Pancreas (tissue), 10 donors: ENCODE measurements at regions not wholly inside any gene's neighbourhood (a gene's known extent, or its start where the extent isn't known, plus 50 kb on each side); places are given as distances from the start of the nearest gene placed in this dataset.
A peak's percentile ranks its signal among the peaks of the same experiment; 100 is the strongest.

ENCODE experiments used
- ATAC-seq, 4 donors: fragments of 200-7000 bp; cut with Tn5 transposase; one replicate each; pipeline versions ENCODE4 v1.8.0 to v1.9.1; 2020; ENCODE audit warnings: mild to moderate bottlenecking in 4 of 4, moderate library complexity in 4 of 4
- DNase-seq, 6 donors: peaks; one replicate each; pipeline ENCODE4 v3.0.0-alpha.2; 2020
- FAIRE-seq: peaks from 2 replicates; lab custom pipeline; 2012; peaks lifted over from hg19 to GRCh38; lab: Jason Lieb, UNC
- H3K27ac ChIP-seq, 4 donors: fragments of 200-600 bp; sonication (generic); 1 replicate in 3 of 4; 2 replicates in 1 of 4; pipeline versions ENCODE4 v1.5.0 to v1.8.0; 2020
- H3K27me3 ChIP-seq, 4 donors: fragments of 200-600 bp; one replicate each; pipeline ENCODE4 v1.8.0; 2021
- H3K36me3 ChIP-seq, 3 donors: fragments of 200-600 bp; sonication (generic) in 1 of 3; one replicate each; pipeline versions ENCODE4 v1.5.0 to v1.8.0; 2020 to 2021
- H3K4me1 ChIP-seq, 3 donors: fragments of 200-600 bp; one replicate each; pipeline ENCODE4 v1.8.0; 2021
- H3K4me3 ChIP-seq, 4 donors: fragments of 200-600 bp; sonication (generic) in 2 of 4; one replicate each; pipeline versions ENCODE4 v1.5.0 to v1.8.0; 2020 to 2021
- H3K9me3 ChIP-seq, 4 donors: fragments of 200-600 bp; one replicate each; pipeline ENCODE4 v1.8.0; 2021
- CTCF ChIP-seq, 4 donors: fragments of 200-600 bp; sonication (generic) in 3 of 4; IDR thresholded peaks; one replicate each; pipeline versions ENCODE4 v1.5.0 to v1.8.0; 2021; ENCODE audit warnings: antibody characterized with exemption in 4 of 4
- WGBS, 2 donors: extraction: QIAGEN DNeasy Blood & Tissue Kit; methylation state at CpG; one replicate each; pipeline ENCODE4 v1.1.7; 2013; 5-methylcytosine and 5-hydroxymethylcytosine counted together
- intact Hi-C, 3 donors: fragments of 100-400 bp; cut with DNase I; formaldehyde crosslinking; loops; one replicate each; pipeline versions ENCODE4 v1.11.1 to v1.14.2; 2022
- donor health status: healthy with polysubstance abuse.
- donor health status: DM: no; HTN: no; CAD: no; lungs with moderate emphysema.
- donor health status: DM: no; HTN: no; CAD: no.
- donor health status: control.
- donor health status: control.
- donor health status: Bipolar disorder and iron deficiency.
- donor health status: DM: yes; HTN: yes; CAD: no.
- donor health status: DM: no; HTN: no; CAD: no.
- donor health status: DM: no; HTN: no; CAD: no.
- donor health status: DM: yes; HTN: yes; CAD: no.

GRCh38 chr11:70528794-70529580, 130.7 kb downstream of the CTTN start:
- Histone ChIP-seq H3K4me3 (no peak overlapping the region), H3K4me1 (no peaks in the 10 kb centered on the region), H3K36me3 (no peaks in the 10 kb centered on the region), H3K27me3 (no peaks in the 10 kb centered on the region), H3K27ac (no peak overlapping the region), H3K9me3 (no peaks in the 10 kb centered on the region)
- ATAC-seq (no peak), FAIRE-seq (no peak), DNase-seq (peak in 2 of 6 donors; percentile 21)
- 91 to 94% methylated on average over 18 of the region's 18 CpGs for WGBS, 2 donors
- intact Hi-C loops, result no loop called here
- TF ChIP-seq CTCF (IDR thresholded peaks at IDR 0.05), result no peak

- WGBS, 2 donors, result 90% methylated on average over 10 of the region's 10 CpGs
- no peak overlapping the region for H3K4me3 ChIP-seq
- DNase-seq (peak in 1 of 6 donors; percentile 26), ATAC-seq (no peak), FAIRE-seq (no peak)
- H3K27me3 ChIP-seq, result no peaks in the 10 kb centered on the region
- H3K36me3 ChIP-seq, result no peaks in the 10 kb centered on the region
- no peak for TF ChIP-seq CTCF (IDR thresholded peaks at IDR 0.05)
- H3K9me3 ChIP-seq, result no peaks in the 10 kb centered on the region
- H3K27ac ChIP-seq, result no peak overlapping the region
- H3K4me1 ChIP-seq, result no peaks in the 10 kb centered on the region
- intact Hi-C loops, result no loop called here
These were observed 131.7 kb downstream of the CTTN start for GRCh38 chr11:70530010-70530409.

DNA sequence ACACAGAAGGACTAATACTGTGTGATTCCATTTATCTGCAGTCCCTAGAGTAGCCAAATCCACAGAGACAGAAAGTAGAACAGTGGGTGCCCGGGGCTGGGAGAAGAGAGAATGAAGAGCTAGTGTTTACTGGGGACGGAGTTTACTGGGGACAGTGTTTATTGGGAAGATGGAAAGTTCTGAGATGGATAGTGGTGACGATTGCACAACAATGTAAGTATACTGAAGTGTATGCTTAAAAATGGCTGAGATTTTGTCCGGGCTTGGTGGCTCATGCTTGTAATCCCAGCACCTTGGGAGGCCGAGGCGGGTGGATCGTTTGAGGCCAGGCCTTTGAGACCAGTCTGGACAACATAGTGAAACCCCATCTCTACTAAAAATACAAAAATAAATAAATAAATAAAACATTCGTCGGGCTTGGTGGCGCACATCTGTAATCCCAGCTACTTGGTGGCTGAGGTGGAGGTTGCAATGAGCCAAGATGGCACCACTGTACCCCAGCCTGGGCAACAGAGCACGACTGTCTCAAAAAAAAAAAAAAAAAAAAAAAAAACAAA, 132.4 kb downstream of the CTTN start:
- Histone ChIP-seq H3K4me3 (no peak overlapping the region), H3K27ac (no peak overlapping the region), H3K27me3 (no peaks in the 10 kb centered on the region), H3K9me3 (no peaks in the 10 kb centered on the region), H3K4me1 (no peaks in the 10 kb centered on the region), H3K36me3 (no peaks in the 10 kb centered on the region)
- ATAC-seq, result no peak
- peak in 2 of 6 donors; percentile 4 to 25 for DNase-seq
- no peak for FAIRE-seq
- 95 to 96% methylated on average over 11 of the region's 11 CpGs for WGBS, 2 donors
- no peak for TF ChIP-seq CTCF (IDR thresholded peaks at IDR 0.05)
- intact Hi-C loops, result no loop called here

DNA sequence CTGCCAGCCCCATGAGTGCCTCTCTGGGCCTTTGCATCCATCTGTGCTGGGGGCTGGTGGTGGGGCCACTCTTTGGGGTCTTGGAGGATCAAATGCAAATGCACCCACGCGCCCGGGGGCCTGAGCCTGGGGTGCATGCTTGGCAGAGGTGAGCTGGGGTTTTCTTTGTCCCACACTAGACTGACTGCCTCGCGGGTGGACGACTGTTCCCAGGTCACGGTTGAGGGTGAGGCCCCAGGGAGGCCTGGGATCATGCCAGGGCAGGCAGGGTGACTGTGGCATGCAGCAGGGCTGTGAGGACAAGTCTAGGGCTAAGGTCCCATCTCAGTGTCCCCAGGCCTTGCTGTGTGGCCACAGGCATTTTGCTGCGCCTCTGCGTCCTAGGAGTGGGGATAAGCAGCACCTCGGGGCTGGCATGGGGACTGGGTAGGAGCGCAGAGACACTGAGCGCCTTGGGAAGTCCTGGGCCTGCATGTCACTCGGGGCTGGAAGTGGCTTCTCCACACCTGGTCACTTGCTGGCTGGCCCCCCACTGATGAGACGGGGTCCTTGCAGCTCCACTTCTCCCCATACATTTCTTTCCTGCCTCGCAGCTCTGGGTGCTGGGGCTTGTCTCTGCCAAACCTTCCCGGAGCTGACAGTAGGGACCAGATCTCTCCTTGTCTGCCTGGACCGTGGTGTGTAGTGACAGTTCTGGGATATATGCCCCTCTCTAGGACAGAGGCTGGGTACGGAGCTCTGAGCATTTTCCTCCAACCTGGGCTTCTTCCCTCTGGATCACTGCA, 133.1 kb downstream of the CTTN start:
- Histone ChIP-seq H3K9me3 (no peaks in the 10 kb centered on the region), H3K27ac (no peak overlapping the region), H3K27me3 (no peaks in the 10 kb centered on the region), H3K4me1 (no peaks in the 10 kb centered on the region), H3K36me3 (no peaks in the 10 kb centered on the region), H3K4me3 (no peak overlapping the region)
- DNase-seq (peak in 2 of 6 donors; percentile 42 to 47), ATAC-seq (no peak), FAIRE-seq (no peak)
- intact Hi-C loops, result no loop called here
- WGBS, 2 donors, result 88 to 90% methylated on average over 18 of the region's 18 CpGs
- no peak for TF ChIP-seq CTCF (IDR thresholded peaks at IDR 0.05)
